Activated CD8-positive, alpha-beta memory T cell treated with anti-CD3 and anti-CD28 coated beads, Interleukin-2, amount 50 U/mL, for 1 hour (primary cell): ENCODE measurements at regions not wholly inside any gene's neighbourhood (a gene's known extent, or its start where the extent isn't known, plus 50 kb on each side); places are given as distances from the start of the nearest gene placed in this dataset.

ENCODE experiments used
- DNase-seq: peaks from one replicate; pipeline ENCODE4 v3.0.0-alpha.2; 2020; ENCODE audit errors: extremely low read depth

DNA sequence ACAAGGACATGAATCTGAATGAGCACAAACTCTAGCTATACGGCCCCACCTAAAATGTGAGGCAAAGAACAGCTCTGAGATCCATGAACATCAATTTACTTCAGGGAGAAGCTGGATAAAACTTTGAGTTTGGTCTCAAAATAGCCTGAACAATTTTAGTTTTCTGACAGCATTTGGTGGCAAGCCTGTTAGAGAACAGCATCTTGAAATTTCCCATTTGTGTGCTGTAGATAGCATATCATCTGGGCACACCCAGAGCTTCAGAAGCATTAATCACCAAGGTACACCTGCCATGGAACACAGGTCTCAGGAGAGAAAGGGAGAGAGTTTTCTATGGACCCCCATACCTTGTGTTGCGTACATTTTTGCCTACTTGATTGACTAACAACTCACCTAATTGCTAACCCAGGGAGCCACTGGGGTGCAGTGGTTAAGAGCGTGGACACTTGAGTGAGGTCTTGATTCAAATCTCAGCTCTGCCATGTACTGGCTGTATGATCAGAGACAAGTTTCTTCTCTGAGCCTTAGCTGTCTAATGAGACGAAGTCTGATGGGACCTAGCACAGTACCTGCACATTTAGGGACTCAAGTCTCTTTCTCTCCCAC is 264.9 kb downstream of the PIK3R1 start:
- no peak for DNase-seq

DNA sequence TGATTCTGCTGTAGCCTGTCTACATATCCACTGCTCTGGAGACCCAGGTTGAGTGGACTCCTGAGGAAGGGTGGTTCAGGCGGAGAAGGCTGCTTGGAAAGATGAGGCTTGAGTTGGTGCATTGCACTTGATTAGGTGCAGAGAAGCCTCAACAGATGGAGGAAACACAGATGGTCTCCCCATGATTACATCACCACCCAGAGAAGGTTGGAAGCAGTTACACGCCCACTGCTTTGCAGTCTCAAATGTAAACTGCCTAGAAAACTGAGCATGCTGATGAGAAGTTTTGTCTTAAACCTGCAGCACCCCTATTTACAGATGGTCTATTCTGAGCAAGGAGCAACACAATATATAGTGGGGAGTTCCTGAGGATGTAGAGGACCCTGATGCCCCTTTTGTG is 266.6 kb downstream of the PIK3R1 start:
- DNase-seq, result no peak

- DNase-seq, result no peak
Measured at GRCh38 chr5:68484307-68485068, 268.9 kb downstream of the PIK3R1 start.

GRCh38 chr5:68489556-68489955 is 274.0 kb downstream of the PIK3R1 start:
- no peak for DNase-seq

GRCh38 chr5:68490406-68490805 is 274.9 kb downstream of the PIK3R1 start:
- DNase-seq, result no peak

- DNase-seq, result no peak
Measured at GRCh38 chr5:68494771-68495170, 279.2 kb downstream of the PIK3R1 start.

DNA sequence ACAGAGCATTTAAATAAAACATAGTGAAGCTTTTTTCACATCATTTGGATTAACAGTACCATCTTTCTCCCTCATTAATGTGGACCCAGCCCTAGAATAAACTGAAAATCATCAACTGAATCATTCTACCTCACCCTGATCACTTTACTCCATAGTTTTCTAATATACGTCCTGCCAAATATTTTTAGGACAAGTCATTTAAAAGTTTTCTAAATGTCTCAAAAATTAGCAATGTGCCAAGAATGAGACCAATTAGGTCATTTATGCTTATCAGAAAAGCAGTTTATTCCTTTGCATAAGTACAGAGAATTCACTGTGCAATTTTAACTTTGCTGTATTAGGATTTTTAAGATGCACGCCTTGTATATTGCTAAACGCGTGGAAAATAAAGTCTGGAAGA is 284.4 kb downstream of the PIK3R1 start:
- DNase-seq, result no peak

DNA sequence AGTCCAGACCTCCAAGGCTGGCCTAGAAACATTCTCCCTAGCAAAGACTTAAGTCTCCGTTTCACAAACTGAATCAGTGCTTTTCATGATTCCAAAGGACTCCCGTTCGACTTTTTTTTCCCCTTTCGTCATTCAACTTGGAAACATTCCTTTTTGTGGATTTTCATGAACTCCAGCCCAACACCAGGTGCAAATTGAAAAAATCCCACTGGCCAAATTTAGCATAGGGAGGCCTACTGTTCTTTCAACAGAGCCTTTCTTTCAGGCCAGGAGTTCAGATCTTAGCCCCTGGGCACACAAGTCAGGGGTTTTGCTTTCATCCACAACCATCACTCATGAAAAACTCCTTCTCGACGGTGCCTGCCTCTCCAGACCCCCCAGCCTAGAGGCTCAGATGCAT is 285.3 kb downstream of the PIK3R1 start:
- DNase-seq, result no peak

- DNase-seq, result no peak
Measured at GRCh38 chr5:68502531-68502930, 287.0 kb downstream of the PIK3R1 start.

GRCh38 chr5:68504306-68504705 is 288.8 kb downstream of the PIK3R1 start:
- DNase-seq, result no peak

DNA sequence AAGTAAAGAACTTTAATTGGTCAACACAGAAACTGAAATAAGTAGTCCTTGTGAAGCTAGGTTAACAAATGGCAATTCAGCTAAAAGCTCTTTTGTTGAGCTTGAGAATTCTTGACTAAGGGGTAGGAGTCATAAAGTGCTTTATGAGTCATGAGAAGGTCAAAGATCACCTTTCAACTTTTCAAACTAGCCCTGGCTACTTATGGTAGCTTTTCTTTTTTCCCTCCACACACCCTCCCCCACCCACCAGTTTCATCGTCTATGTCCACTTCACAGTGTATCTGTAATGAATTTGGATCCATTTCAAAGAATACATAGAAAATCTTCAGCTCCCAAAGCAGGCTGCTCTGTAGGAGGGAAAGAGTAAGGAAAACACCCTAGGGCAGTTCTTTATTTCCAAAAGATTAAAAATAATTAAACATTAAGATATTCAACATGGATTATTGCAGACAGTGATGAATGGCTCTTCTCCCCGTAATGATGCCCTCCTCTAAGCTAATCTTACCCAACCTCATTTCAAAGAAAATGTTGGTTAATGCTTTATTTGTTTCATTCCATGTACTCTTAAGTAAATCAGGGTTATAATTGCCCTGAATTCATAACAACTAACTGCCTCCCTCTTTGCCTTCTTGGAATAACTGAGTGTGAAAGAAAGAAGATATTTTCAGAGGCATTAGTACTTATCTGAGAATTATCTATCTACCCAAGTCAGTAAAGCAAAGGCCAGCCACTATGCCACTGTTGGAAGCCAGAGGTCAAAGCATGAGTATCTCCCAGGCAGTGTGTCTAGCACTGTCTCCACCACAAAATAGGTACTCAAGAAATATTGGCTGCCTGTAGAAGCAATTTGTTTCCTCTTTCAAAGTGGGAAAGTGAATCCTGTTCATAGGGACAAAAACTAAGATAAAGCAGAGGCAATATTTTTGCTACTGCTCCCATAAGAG is 290.6 kb downstream of the PIK3R1 start:
- DNase-seq, result no peak

GRCh38 chr5:68515514-68515913 is 300.0 kb downstream of the PIK3R1 start:
- DNase-seq, result no peak

GRCh38 chr5:68518286-68518685 is 302.7 kb downstream of the PIK3R1 start:
- DNase-seq, result no peak

- DNase-seq, result no peak
Measured at GRCh38 chr5:68519143-68519542, 303.6 kb downstream of the PIK3R1 start.

GRCh38 chr5:68521776-68522175 is 306.2 kb downstream of the PIK3R1 start:
- no peak for DNase-seq

GRCh38 chr5:68522863-68523262 is 307.3 kb downstream of the PIK3R1 start:
- no peak for DNase-seq

GRCh38 chr5:68528821-68529273 is 313.3 kb downstream of the PIK3R1 start:
- no peak for DNase-seq

GRCh38 chr5:68529581-68529980 is 314.0 kb downstream of the PIK3R1 start:
- no peak for DNase-seq

GRCh38 chr5:68531970-68532369 is 316.4 kb downstream of the PIK3R1 start:
- DNase-seq, result no peak

GRCh38 chr5:68533051-68533450 is 317.5 kb downstream of the PIK3R1 start:
- no peak for DNase-seq

GRCh38 chr5:68533571-68534084 is 318.1 kb downstream of the PIK3R1 start:
- DNase-seq, result no peak
